Caco-2 (cell line): ENCODE measurements at regions not wholly inside any gene's neighbourhood (a gene's known extent, or its start where the extent isn't known, plus 50 kb on each side); places are given as distances from the start of the nearest gene placed in this dataset.

ENCODE experiments used
- BruUV-seq: library from RNA; stranded (reverse); fragments of 400-500 nt; replicated peaks from 2 replicates; lab custom pipeline; 2021; lab: Mats Ljungman, UMichigan
- CTCF ChIA-PET: fragments of 300-600 bp; sonication (Branson Sonifier 250); formaldehyde crosslinking; loops from one replicate; lab custom pipeline; 2022; ENCODE audit warnings: antibody characterized with exemption; lab: Charles Lee
- POLR2A ChIA-PET: fragments of 300-600 bp; sonication (Branson Sonifier 250); formaldehyde crosslinking; loops from one replicate; lab custom pipeline; 2022; ENCODE audit warnings: antibody characterized with exemption; lab: Charles Lee
- DNase-seq, 2 experiments: peaks; one replicate each; pipeline versions ENCODE4 v3.0.0 to v3.0.0-alpha.2; 2020 to 2022
- H3K27me3 ChIP-seq: replicated peaks from 2 replicates; pipeline ENCODE4 v1.6.0; 2011; ENCODE audit warnings: low read length; ENCODE audit not compliant: control insufficient read depth, insufficient read depth
- H3K36me3 ChIP-seq: 2 replicates; pipeline ENCODE4 v1.5.1; 2011; ENCODE audit warnings: low read length; ENCODE audit not compliant: control insufficient read depth, insufficient read depth
- H3K4me1 ChIP-seq: fragments of 250-450 bp; sonication (Bioruptor Pico); 2 replicates; pipeline ENCODE4 v1.5.1; 2020; ENCODE audit warnings: mild to moderate bottlenecking
- H3K4me3 ChIP-seq: 2 replicates; pipeline ENCODE4 v1.5.1; 2011; ENCODE audit warnings: low read depth, mild to moderate bottlenecking, control low read depth, low read length
- H3K9me3 ChIP-seq: fragments of 250-450 bp; sonication (Bioruptor Pico); 2 replicates; pipeline ENCODE4 v1.5.1; 2020; ENCODE audit warnings: mild to moderate bottlenecking, moderate library complexity
- H3K27ac Mint-ChIP-seq: one replicate; pipeline ENCODE4 v1.8.0; 2022; ENCODE audit warnings: mixed read lengths; ENCODE audit not compliant: unreplicated experiment
- H3K27me3 Mint-ChIP-seq: one replicate; pipeline ENCODE4 v1.8.0; 2022; ENCODE audit warnings: mixed read lengths; ENCODE audit not compliant: insufficient read depth, unreplicated experiment
- H3K36me3 Mint-ChIP-seq: one replicate; pipeline ENCODE4 v1.8.0; 2022; ENCODE audit warnings: mild to moderate bottlenecking, mixed read lengths; ENCODE audit not compliant: insufficient read depth, unreplicated experiment
- H3K4me1 Mint-ChIP-seq: one replicate; pipeline ENCODE4 v1.8.0; 2022; ENCODE audit warnings: low read depth, mixed read lengths; ENCODE audit not compliant: unreplicated experiment
- H3K4me3 Mint-ChIP-seq: one replicate; pipeline ENCODE4 v1.8.0; 2022; ENCODE audit warnings: mild to moderate bottlenecking, moderate library complexity, mixed read lengths; ENCODE audit not compliant: unreplicated experiment
- H3K9me3 Mint-ChIP-seq: one replicate; pipeline ENCODE4 v1.8.0; 2022; ENCODE audit warnings: mixed read lengths; ENCODE audit not compliant: unreplicated experiment
- CTCF ChIP-seq, 2 experiments: fragments of 200-600 bp in 1 of 2; IDR thresholded peaks; 1 replicate in 1 of 2; 2 replicates in 1 of 2; pipeline versions ENCODE4 v1.5.1 to v1.8.0; 2011 to 2022; ENCODE audit warnings: antibody characterized with exemption in 1 of 2, control low read depth in 1 of 2, inconsistent platforms in 1 of 2, low read depth in 1 of 2, low read length in 1 of 2, mild to moderate bottlenecking in 1 of 2, moderate library complexity in 1 of 2; ENCODE audit not compliant: insufficient read depth in 1 of 2, severe bottlenecking in 1 of 2, unreplicated experiment in 1 of 2
- intact Hi-C: fragments of 100-400 bp; cut with micrococcal nuclease; formaldehyde crosslinking; loops from one replicate; pipeline ENCODE4 v1.10.0; 2022; ENCODE audit not compliant: unreplicated experiment

GRCh38 chr2:180682871-180683270, 297.5 kb upstream of the UBE2E3 start:
- no peaks in the 10 kb centered on the region for H3K4me1 Mint-ChIP-seq
- no peak overlapping the region for H3K4me3 Mint-ChIP-seq
- intact Hi-C loops, result no loop called here
- no peak overlapping the region for H3K27ac Mint-ChIP-seq
- Histone ChIP-seq H3K4me1 (no peaks in the 10 kb centered on the region), H3K36me3 (no peaks in the 10 kb centered on the region), H3K9me3 (no peaks in the 10 kb centered on the region), H3K4me3 (no peak overlapping the region), H3K27me3 (no peaks in the 10 kb centered on the region)
- H3K27me3 Mint-ChIP-seq, result peaks cover 6% of the 10 kb centered on the region
- H3K36me3 Mint-ChIP-seq, result no peaks in the 10 kb centered on the region
- no peaks in the 10 kb centered on the region for H3K9me3 Mint-ChIP-seq
- no TSS peak for BruUV-seq
- ChIA-PET CTCF (no interaction called here), POLR2A (no interaction called here)
- no peak for DNase-seq
- no peak for TF ChIP-seq CTCF (IDR thresholded peaks at IDR 0.05; ENCODE audit: insufficient read depth in 1 of 2, low read depth in 1 of 2, low read length in 1 of 2, severe bottlenecking in 1 of 2, unreplicated experiment in 1 of 2)

- DNase-seq, result no peak
- H3K9me3 ChIP-seq, result no peaks in the 10 kb centered on the region
- Mint-ChIP-seq H3K4me1 (no peaks in the 10 kb centered on the region), H3K9me3 (no peaks in the 10 kb centered on the region), H3K36me3 (no peaks in the 10 kb centered on the region), H3K27ac (no peak overlapping the region), H3K4me3 (no peak overlapping the region), H3K27me3 (peaks cover 6% of the 10 kb centered on the region)
- CTCF ChIA-PET, result no interaction called here
- H3K27me3 ChIP-seq, result no peaks in the 10 kb centered on the region
- no peaks in the 10 kb centered on the region for H3K4me1 ChIP-seq
- H3K4me3 ChIP-seq, result no peak overlapping the region
- no peak for TF ChIP-seq CTCF (IDR thresholded peaks at IDR 0.05; ENCODE audit: insufficient read depth in 1 of 2, low read depth in 1 of 2, low read length in 1 of 2, severe bottlenecking in 1 of 2, unreplicated experiment in 1 of 2)
- POLR2A ChIA-PET, result no interaction called here
- H3K36me3 ChIP-seq, result no peaks in the 10 kb centered on the region
- BruUV-seq, result no TSS peak
- intact Hi-C loops, result no loop called here
These were observed 300.7 kb upstream of the UBE2E3 start for GRCh38 chr2:180679693-180680092.

- Histone ChIP-seq H3K9me3 (no peaks in the 10 kb centered on the region), H3K4me3 (no peak overlapping the region), H3K4me1 (no peaks in the 10 kb centered on the region), H3K36me3 (no peaks in the 10 kb centered on the region), H3K27me3 (no peaks in the 10 kb centered on the region)
- intact Hi-C loops, result no loop called here
- H3K4me1 Mint-ChIP-seq, result no peaks in the 10 kb centered on the region
- H3K36me3 Mint-ChIP-seq, result no peaks in the 10 kb centered on the region
- H3K27me3 Mint-ChIP-seq, result peaks cover 6% of the 10 kb centered on the region
- no peaks in the 10 kb centered on the region for H3K9me3 Mint-ChIP-seq
- no peak for TF ChIP-seq CTCF (IDR thresholded peaks at IDR 0.05; ENCODE audit: insufficient read depth in 1 of 2, low read depth in 1 of 2, low read length in 1 of 2, severe bottlenecking in 1 of 2, unreplicated experiment in 1 of 2)
- POLR2A ChIA-PET, result no interaction called here
- no TSS peak for BruUV-seq
- no peak for DNase-seq
- no peak overlapping the region for H3K27ac Mint-ChIP-seq
- H3K4me3 Mint-ChIP-seq, result no peak overlapping the region
- CTCF ChIA-PET, result no interaction called here
These were observed 301.8 kb upstream of the UBE2E3 start for GRCh38 chr2:180678625-180678972.
